Stimulated activated naive B cell treated with anti-CD40 and anti-IgM and Interleukin-4, amounts not matched to agents 10 μg/mL and 1 μg/mL and 100 μg/mL, for 72 hours (primary cell): ENCODE measurements at regions not wholly inside any gene's neighbourhood (a gene's known extent, or its start where the extent isn't known, plus 50 kb on each side); places are given as distances from the start of the nearest gene placed in this dataset.

Experiments used
- ATAC-seq, 2 donors: fragments of 150-1000 bp; cut with Tn5 transposase; replicated peaks; 2 replicates each; pipeline ENCODE4 v1.10.0; 2021; ENCODE audit warnings: moderate library complexity in 1 of 2
- DNase-seq: peaks from one replicate; pipeline ENCODE4 v3.0.0; 2021
- H3K27ac Mint-ChIP-seq: one replicate; pipeline ENCODE4 v1.8.0; 2022; ENCODE audit warnings: mild to moderate bottlenecking, mixed read lengths
- H3K27me3 Mint-ChIP-seq, 2 donors: one replicate each; pipeline ENCODE4 v1.8.0; 2022; ENCODE audit warnings: mixed read lengths in 2 of 2
- H3K36me3 Mint-ChIP-seq, 2 donors: one replicate each; pipeline ENCODE4 v1.8.0; 2022; ENCODE audit warnings: mixed read lengths in 2 of 2, mild to moderate bottlenecking in 1 of 2
- H3K4me1 Mint-ChIP-seq, 2 donors: one replicate each; pipeline ENCODE4 v1.8.0; 2022; ENCODE audit warnings: mixed read lengths in 2 of 2, mild to moderate bottlenecking in 1 of 2
- H3K4me3 Mint-ChIP-seq, 2 donors: one replicate each; pipeline ENCODE4 v1.8.0; 2022; ENCODE audit warnings: mild to moderate bottlenecking in 2 of 2, mixed read lengths in 2 of 2, moderate library complexity in 1 of 2
- H3K9me3 Mint-ChIP-seq, 2 donors: one replicate each; pipeline ENCODE4 v1.8.0; 2022; ENCODE audit warnings: mixed read lengths in 2 of 2, mild to moderate bottlenecking in 1 of 2

DNA sequence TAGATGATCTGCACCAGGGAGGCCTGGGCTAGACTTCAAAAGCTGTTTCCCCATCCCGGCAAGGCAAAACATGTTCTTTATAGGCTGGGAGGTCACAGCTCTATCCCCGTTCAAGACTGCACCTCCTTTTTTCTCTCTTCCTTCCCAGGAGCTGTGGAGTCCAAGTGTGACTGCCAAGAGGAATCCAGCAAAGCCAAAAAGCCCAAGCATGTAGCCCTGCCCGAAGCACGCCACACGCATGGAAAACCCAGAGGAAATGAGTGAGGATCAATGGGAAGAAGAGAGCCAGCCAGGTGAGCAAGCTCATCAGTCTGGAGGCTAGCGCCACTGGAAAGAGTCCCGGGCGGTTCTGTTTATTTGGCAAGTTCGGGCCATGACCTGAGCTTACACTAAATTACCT is 240.4 kb downstream of the PRL start:
- H3K27me3 Mint-ChIP-seq, result no peaks in the 10 kb centered on the region
- peaks cover 0 to 3% of the 10 kb centered on the region in 2 donors for H3K36me3 Mint-ChIP-seq
- H3K9me3 Mint-ChIP-seq, result peaks cover 7 to 11% of the 10 kb centered on the region in 2 donors
- H3K27ac Mint-ChIP-seq, result no peak overlapping the region
- peaks cover 20 to 28% of the 10 kb centered on the region in 2 donors for H3K4me1 Mint-ChIP-seq
- ATAC-seq (no peak), DNase-seq (no peak)
- H3K4me3 Mint-ChIP-seq, result no peak overlapping the region

- H3K4me3 Mint-ChIP-seq, result no peak overlapping the region
- peaks cover 0 to 6% of the 10 kb centered on the region in 2 donors for H3K9me3 Mint-ChIP-seq
- no peak overlapping the region for H3K27ac Mint-ChIP-seq
- H3K27me3 Mint-ChIP-seq, result peaks cover 0 to 1% of the 10 kb centered on the region in 2 donors
- DNase-seq (no peak), ATAC-seq (no peak)
- H3K4me1 Mint-ChIP-seq, result peaks cover 27 to 41% of the 10 kb centered on the region in 2 donors
- peaks cover 2 to 3% of the 10 kb centered on the region in 2 donors for H3K36me3 Mint-ChIP-seq
Observed at GRCh38 chr6:22057962-22058361, 238.9 kb downstream of the PRL start.

GRCh38 chr6:22059126-22059525 is 237.7 kb downstream of the PRL start:
- peaks cover 2 to 3% of the 10 kb centered on the region in 2 donors for H3K36me3 Mint-ChIP-seq
- H3K4me1 Mint-ChIP-seq, result peaks cover 30 to 41% of the 10 kb centered on the region in 2 donors
- no peak for ATAC-seq
- DNase-seq, result no peak
- H3K27ac Mint-ChIP-seq, result no peak overlapping the region
- peaks cover 0 to 6% of the 10 kb centered on the region in 2 donors for H3K9me3 Mint-ChIP-seq
- no peak overlapping the region for H3K4me3 Mint-ChIP-seq
- peaks cover 0 to 5% of the 10 kb centered on the region in 2 donors for H3K27me3 Mint-ChIP-seq

DNA sequence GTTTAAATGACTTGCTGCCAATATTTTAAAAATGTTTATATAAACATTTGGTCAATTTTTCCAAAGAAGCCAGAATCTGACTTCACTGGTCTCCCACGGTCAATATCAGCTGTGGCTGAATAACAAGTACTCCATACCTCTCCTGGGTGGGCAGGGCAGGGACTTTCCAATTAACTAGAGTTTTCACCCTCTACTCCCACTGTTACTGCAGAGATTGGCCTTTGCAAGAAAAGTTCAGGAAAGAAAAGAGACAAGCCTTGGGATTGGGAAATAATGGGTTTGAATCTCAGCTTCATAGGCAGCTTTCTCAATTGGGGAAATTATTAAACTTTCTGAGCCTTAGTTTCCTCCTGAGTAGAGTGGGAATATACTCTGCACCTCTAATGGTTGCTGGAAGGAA is 236.9 kb downstream of the PRL start:
- ATAC-seq (no peak), DNase-seq (no peak)
- Mint-ChIP-seq H3K27ac (no peak overlapping the region), H3K4me1 (peaks cover 30 to 41% of the 10 kb centered on the region in 2 donors), H3K4me3 (no peak overlapping the region), H3K36me3 (peaks cover 2 to 3% of the 10 kb centered on the region in 2 donors), H3K27me3 (peaks cover 0 to 5% of the 10 kb centered on the region in 2 donors), H3K9me3 (peaks cover 0 to 6% of the 10 kb centered on the region in 2 donors)

DNA sequence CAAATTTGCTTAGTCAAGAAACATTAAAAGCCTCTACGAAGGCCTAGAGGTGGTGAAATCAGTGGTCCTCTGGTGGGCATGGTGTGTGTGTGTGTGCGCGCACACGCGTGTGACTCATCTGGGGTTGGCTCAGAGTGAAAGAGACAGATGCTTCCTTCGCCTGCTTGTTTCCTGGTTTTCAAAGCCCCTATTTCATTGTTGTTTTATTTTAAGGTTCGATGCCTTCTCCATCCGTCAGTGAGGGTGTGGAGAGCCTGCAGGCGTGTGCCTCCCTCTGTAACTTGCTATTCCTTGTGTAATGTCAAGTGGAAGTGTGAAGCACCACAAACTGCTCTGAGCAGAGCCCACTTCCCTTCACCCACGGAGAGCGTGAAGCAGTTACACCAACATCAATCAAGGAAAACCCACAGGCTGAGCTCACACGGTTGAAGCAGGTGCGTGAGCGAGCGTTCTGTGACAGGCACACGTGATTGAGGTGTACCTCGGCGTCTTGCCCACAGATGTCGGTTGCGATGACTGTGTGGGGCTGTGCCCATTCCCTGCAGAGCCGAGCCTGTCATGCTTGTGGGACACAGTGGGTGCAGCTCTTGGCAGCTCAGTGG is 233.9 kb downstream of the PRL start:
- Mint-ChIP-seq H3K4me3 (peak overlapping the region; percentile 67 to 83), H3K27me3 (peaks cover 0 to 5% of the 10 kb centered on the region in 2 donors), H3K36me3 (peaks cover 0 to 2% of the 10 kb centered on the region in 2 donors), H3K27ac (peak overlapping the region; percentile 90), H3K9me3 (peaks cover 0 to 7% of the 10 kb centered on the region in 2 donors), H3K4me1 (peaks cover 33 to 54% of the 10 kb centered on the region in 2 donors)
- ATAC-seq (peak; percentile 91 to 93), DNase-seq (peak; percentile 80)

DNA sequence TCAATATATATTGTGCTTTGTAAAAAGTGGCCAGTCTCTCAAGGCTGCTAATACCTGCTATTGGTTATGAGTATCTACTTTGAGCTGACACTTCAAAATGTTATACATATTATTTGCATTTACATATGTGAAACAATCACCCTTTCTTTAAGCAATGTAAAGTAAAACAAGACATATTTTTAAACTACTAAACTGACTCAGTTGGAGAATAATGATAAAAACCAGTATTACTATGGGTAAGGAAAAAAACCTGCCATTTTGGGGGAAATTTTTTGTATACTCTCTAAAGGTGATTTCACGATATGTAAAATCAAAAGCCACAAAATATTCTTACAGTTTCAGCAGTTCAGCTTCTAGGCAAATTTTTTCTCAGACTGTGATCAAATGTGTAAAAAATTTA is 232.3 kb downstream of the PRL start:
- peaks cover 0 to 2% of the 10 kb centered on the region in 2 donors for H3K36me3 Mint-ChIP-seq
- H3K4me1 Mint-ChIP-seq, result peaks cover 28 to 51% of the 10 kb centered on the region in 2 donors
- peaks cover 0 to 5% of the 10 kb centered on the region in 2 donors for H3K27me3 Mint-ChIP-seq
- ATAC-seq (no peak), DNase-seq (no peak)
- H3K4me3 Mint-ChIP-seq, result no peak overlapping the region
- no peak overlapping the region for H3K27ac Mint-ChIP-seq
- peaks cover 0 to 7% of the 10 kb centered on the region in 2 donors for H3K9me3 Mint-ChIP-seq

GRCh38 chr6:22067122-22067521 is 229.7 kb downstream of the PRL start:
- no peak for ATAC-seq
- H3K36me3 Mint-ChIP-seq, result peaks cover 0 to 2% of the 10 kb centered on the region in 2 donors
- DNase-seq, result no peak
- peaks cover 0 to 5% of the 10 kb centered on the region in 2 donors for H3K27me3 Mint-ChIP-seq
- peaks cover 19 to 33% of the 10 kb centered on the region in 2 donors for H3K4me1 Mint-ChIP-seq
- no peak overlapping the region for H3K4me3 Mint-ChIP-seq
- no peak overlapping the region for H3K27ac Mint-ChIP-seq
- peaks cover 0 to 2% of the 10 kb centered on the region in 2 donors for H3K9me3 Mint-ChIP-seq

GRCh38 chr6:22067671-22068070 is 229.2 kb downstream of the PRL start:
- Mint-ChIP-seq H3K9me3 (peaks cover 0 to 2% of the 10 kb centered on the region in 2 donors), H3K36me3 (peaks cover 0 to under 1% of the 10 kb centered on the region in 2 donors), H3K4me3 (no peak overlapping the region), H3K27me3 (peaks cover 0 to 5% of the 10 kb centered on the region in 2 donors), H3K27ac (no peak overlapping the region), H3K4me1 (peaks cover 18 to 29% of the 10 kb centered on the region in 2 donors)
- DNase-seq (no peak), ATAC-seq (no peak)

DNA sequence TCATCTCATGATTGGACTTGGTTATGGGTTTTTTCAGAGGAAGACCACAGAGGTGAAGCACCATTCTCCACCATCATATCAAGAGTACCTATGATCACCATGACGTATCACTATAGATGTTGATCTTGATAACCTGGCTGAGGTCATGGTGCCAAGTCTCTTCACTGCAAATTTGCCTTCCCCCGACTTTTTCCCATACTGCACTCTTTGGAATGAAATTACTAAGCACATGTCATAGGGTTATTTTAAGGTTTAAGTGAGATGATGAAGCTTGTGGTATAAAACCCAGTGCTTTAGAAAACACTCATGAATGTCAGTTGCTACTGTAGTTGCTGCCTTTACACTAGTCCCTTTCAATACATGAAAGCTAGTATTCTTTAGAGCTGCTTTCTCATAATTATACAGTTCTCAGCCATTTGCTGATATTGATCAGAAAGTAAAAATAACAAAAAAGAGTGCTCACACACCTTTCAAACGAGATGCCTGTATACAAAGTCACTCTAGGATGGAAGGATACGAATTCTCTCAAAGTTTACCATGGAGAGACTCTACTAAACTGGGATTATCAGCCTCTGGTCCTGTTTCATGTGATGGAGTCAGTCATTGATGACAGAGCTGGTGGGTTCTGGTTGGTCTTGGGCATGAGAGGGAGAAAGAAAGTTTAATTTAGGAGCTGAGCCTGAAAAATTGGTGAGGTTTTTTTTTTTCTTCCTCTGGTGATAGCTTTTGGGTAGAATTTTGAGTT is 228.1 kb downstream of the PRL start:
- no peak overlapping the region for H3K4me3 Mint-ChIP-seq
- peaks cover 11 to 20% of the 10 kb centered on the region in 2 donors for H3K4me1 Mint-ChIP-seq
- H3K27ac Mint-ChIP-seq, result peak overlapping the region; percentile 42
- H3K36me3 Mint-ChIP-seq, result no peaks in the 10 kb centered on the region
- H3K9me3 Mint-ChIP-seq, result peaks cover 0 to 2% of the 10 kb centered on the region in 2 donors
- peak; percentile 67 to 83 for ATAC-seq
- DNase-seq, result no peak
- no peaks in the 10 kb centered on the region for H3K27me3 Mint-ChIP-seq

DNA sequence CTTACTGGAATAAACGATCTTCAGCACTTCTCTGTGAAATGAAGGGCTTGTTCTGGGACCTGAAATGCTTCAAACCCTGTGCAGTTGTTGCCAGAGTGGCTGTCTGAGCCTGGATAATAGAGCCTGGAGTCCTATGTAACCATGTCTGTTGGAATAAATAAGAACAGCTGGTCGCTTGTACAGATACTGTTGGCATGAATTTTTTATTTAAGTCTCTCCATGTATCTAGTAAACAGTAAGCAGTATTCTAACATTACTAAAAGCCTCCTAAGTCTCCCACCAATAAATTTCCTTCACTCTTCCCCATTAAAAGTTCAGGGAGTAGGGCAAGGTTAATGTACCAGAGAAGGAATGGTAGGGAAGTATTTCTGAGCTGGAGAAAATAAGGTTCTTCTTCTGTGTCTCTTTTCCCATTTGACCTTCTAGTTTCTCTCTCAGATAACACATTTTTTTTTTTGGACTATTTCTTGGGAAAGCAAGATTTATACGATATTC is 227.5 kb downstream of the PRL start:
- ATAC-seq (no peak), DNase-seq (no peak)
- Mint-ChIP-seq H3K4me1 (peaks cover 11 to 20% of the 10 kb centered on the region in 2 donors), H3K36me3 (no peaks in the 10 kb centered on the region), H3K27ac (no peak overlapping the region), H3K27me3 (no peaks in the 10 kb centered on the region), H3K9me3 (peaks cover 0 to 2% of the 10 kb centered on the region in 2 donors), H3K4me3 (no peak overlapping the region)

DNA sequence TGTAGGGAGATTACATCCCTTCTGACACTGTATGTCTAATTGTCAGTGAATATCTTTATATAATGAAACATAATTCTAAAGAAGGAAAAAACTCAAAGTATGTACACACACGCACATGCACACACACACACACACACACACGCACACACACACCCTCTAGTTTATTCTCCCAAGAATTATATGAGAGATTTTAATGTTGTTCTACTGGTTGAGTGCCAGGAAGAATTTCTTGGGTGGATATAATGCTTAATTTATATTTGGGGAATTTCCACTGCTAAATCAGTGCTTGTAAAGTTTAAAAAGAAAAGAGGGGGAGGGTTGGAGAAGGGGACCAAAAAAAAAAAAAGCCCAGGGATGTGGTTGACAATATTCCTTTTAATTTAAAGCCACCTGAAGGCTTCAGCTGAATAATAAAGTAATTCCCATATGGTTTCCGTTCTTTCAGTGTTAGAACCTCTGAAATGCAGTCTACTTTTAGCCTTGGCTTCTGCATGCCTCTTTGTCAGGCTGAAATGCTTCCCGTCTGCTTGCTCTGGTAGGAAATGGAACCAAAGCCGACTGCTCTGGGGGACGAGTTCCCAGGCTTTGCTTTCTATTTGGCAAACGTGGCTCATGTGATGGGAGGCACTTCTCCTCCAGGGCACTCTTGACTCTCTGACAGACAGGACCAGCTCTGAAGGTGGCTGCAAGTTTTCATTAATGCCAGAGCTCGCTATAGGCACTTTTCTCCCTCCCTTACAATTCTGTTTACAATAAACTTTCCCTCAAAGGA is 225.4 kb downstream of the PRL start:
- Mint-ChIP-seq H3K9me3 (peaks cover 0 to 2% of the 10 kb centered on the region in 2 donors), H3K27ac (no peak overlapping the region), H3K4me1 (peaks cover 11 to 13% of the 10 kb centered on the region in 2 donors), H3K27me3 (no peaks in the 10 kb centered on the region), H3K36me3 (no peaks in the 10 kb centered on the region), H3K4me3 (no peak overlapping the region)
- ATAC-seq (no peak), DNase-seq (no peak)

- ATAC-seq (no peak), DNase-seq (no peak)
- H3K4me3 Mint-ChIP-seq, result no peak overlapping the region
- H3K36me3 Mint-ChIP-seq, result no peaks in the 10 kb centered on the region
- peaks cover 7% of the 10 kb centered on the region in 2 donors for H3K4me1 Mint-ChIP-seq
- H3K27ac Mint-ChIP-seq, result no peak overlapping the region
- no peaks in the 10 kb centered on the region for H3K9me3 Mint-ChIP-seq
- H3K27me3 Mint-ChIP-seq, result no peaks in the 10 kb centered on the region
Observed at GRCh38 chr6:22072949-22073348, 223.9 kb downstream of the PRL start.

DNA sequence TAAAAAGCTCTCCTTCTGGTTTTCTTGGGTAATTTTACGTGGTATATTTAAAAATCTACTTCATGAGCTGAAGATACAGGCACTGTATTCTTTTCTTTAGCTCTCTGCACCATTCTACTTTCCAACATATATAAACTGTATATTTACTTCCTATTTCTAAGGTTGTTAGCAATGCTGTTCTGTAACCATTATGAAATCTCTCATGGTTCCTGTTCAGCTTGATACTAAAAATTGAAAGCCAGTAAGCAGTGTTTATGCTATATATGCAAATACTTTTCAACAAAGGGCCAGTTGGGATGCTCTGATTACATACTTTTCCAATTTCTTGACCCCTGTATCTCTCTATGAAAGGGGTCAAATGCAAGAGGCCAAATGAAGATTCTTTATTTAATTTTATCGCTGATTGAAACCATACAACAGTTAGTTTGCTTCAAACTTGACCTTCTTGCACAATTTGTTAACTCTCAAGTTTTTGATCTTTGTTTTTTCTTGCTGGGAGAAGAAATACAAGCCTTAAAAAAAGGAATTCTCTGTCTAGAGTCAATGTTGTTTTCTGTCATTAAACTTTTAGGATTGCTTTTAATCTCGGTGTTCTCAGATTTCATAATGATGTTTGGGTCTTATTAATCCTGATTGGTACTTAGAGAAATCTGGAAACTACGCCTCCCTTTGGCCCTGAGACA is 223.2 kb downstream of the PRL start:
- Mint-ChIP-seq H3K27me3 (no peaks in the 10 kb centered on the region), H3K9me3 (no peaks in the 10 kb centered on the region), H3K27ac (no peak overlapping the region), H3K36me3 (no peaks in the 10 kb centered on the region), H3K4me1 (peaks cover under 1 to 4% of the 10 kb centered on the region in 2 donors), H3K4me3 (no peak overlapping the region)
- ATAC-seq (no peak), DNase-seq (no peak)

DNA sequence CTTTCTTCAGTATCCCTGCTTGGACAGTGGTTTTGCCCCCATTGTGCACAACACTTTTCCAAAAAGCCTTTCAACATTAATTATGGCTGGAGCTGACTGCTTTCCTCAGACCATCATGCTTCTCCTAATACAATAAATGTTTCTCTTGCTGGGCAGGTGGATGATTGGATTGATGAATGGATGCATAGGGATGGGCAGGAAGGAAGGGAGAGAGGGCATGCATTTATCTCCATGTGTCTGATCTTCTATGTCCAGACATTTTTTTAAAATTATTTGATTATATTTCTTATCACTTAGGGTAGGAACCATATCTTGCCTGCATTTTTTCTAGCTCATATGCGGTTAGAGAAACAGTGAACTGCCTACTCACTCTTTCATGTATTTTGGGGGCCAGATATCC is 218.5 kb downstream of the PRL start:
- H3K9me3 Mint-ChIP-seq, result no peaks in the 10 kb centered on the region
- no peak for ATAC-seq
- H3K4me1 Mint-ChIP-seq, result peaks cover 2 to 6% of the 10 kb centered on the region in 2 donors
- no peak for DNase-seq
- no peak overlapping the region for H3K4me3 Mint-ChIP-seq
- no peaks in the 10 kb centered on the region for H3K27me3 Mint-ChIP-seq
- H3K27ac Mint-ChIP-seq, result no peak overlapping the region
- no peaks in the 10 kb centered on the region for H3K36me3 Mint-ChIP-seq
